ENCODE measurements at regions not wholly inside any gene's neighbourhood (a gene's known extent, or its start where the extent isn't known, plus 50 kb on each side); places are given as distances from the start of the nearest gene placed in this dataset.

DNA sequence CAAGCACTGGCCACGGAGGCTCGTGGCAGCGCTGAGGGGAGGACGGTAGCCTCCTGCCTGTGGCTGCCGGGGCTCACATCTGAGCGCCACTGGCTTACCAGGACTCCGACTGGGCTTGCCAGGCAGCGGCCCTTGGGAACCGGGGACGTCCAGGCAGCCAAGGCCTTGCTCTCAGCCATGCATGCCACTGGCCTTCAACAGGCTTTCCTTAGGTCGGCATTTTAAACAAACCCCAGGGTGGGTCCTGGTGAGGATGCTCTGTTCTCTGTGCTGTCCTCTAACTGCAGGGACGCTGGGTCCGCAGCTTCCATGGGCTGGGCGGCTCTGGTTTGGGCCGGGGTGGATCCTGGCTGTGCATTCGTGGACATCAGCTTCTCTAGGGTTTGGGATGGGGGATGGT lies 59.1 kb upstream of the BHLHE23 start:
- no peak for TF ChIP-seq CTCF (IDR thresholded peaks at IDR 0.05)
- no peaks in the 10 kb centered on the region for H3K4me1 ChIP-seq
- H3K27ac ChIP-seq: no peak overlapping the region
- no peaks in the 10 kb centered on the region for H3K9me3 ChIP-seq
- intact Hi-C loops (cut with DNase I): no loop called here
- H3K36me3 ChIP-seq (ENCODE audit: insufficient read depth in 1 of 2, low read depth in 1 of 2): no peaks in the 10 kb centered on the region
- WGBS, 3 donors: 75% methylated on average over 16 of the region's 16 CpGs
- DNase-seq (peak in 1 of 2 donors; percentile 31), ATAC-seq (no peak)
- H3K4me3 ChIP-seq: no peak overlapping the region
- peaks cover 0 to 81% (median 26%) of the 10 kb centered on the region in 3 donors for H3K27me3 ChIP-seq (ENCODE audit: insufficient read depth in 3 of 3, low read length in 2 of 3)

- Histone ChIP-seq H3K27ac (no peak overlapping the region), H3K27me3 (ENCODE audit: insufficient read depth in 3 of 3, low read length in 2 of 3) (peaks cover 0 to 81% (median 31%) of the 10 kb centered on the region in 3 donors), H3K4me3 (no peak overlapping the region), H3K4me1 (no peaks in the 10 kb centered on the region), H3K36me3 (ENCODE audit: insufficient read depth in 1 of 2, low read depth in 1 of 2) (no peaks in the 10 kb centered on the region), H3K9me3 (no peaks in the 10 kb centered on the region)
- TF ChIP-seq CTCF (IDR thresholded peaks at IDR 0.05): no peak
- intact Hi-C loops (cut with DNase I): no loop called here
- DNase-seq (peak in 1 of 2 donors; percentile 44), ATAC-seq (no peak)
- 57 to 67% (median 60%) methylated on average over 42 of the region's 42 CpGs for WGBS, 3 donors
These were observed 58.3 kb upstream of the BHLHE23 start for GRCh38 chr20:63064745-63065711.

DNA sequence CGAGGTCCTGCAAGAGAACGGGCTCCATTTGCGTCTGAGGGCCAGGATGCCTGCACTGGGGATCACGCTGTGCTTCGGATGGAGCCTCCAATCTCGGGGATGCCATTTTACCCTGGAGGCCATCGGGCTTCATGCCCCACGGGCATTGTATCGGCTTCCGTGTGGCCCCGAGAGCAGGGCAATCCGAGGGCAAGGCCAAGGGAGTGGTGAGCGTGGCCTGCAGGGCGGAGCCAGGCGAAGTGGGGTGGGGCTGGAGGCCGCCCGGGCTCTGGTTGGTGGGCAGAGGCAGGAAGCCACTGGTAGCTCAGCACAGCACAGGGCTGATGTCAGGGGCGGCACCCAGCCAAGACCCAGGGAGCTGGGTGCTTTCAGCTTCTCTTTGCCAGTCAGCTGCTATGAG lies 57.5 kb upstream of the BHLHE23 start:
- intact Hi-C loops (cut with DNase I): no loop called here
- Histone ChIP-seq H3K27ac (no peak overlapping the region), H3K4me3 (no peak overlapping the region), H3K9me3 (no peaks in the 10 kb centered on the region), H3K27me3 (ENCODE audit: insufficient read depth in 3 of 3, low read length in 2 of 3) (peaks cover 0 to 81% (median 35%) of the 10 kb centered on the region in 3 donors), H3K4me1 (no peaks in the 10 kb centered on the region), H3K36me3 (ENCODE audit: insufficient read depth in 1 of 2, low read depth in 1 of 2) (no peaks in the 10 kb centered on the region)
- DNase-seq: peak in 1 of 2 donors; percentile 43
- no peak for ATAC-seq
- no peak for TF ChIP-seq CTCF (IDR thresholded peaks at IDR 0.05)
- WGBS, 3 donors: 71 to 78% (median 73%) methylated on average over 17 to 18 of the region's 18 CpGs

- 76 to 81% (median 77%) methylated on average over 23 of the region's 23 CpGs for WGBS, 3 donors
- H3K4me3 ChIP-seq: no peak overlapping the region
- intact Hi-C loops (cut with DNase I): no loop called here
- DNase-seq (peak in 1 of 2 donors; percentile 7), ATAC-seq (no peak)
- no peaks in the 10 kb centered on the region for H3K4me1 ChIP-seq
- peaks cover 0 to 86% (median 39%) of the 10 kb centered on the region in 3 donors for H3K27me3 ChIP-seq (ENCODE audit: insufficient read depth in 3 of 3, low read length in 2 of 3)
- no peaks in the 10 kb centered on the region for H3K9me3 ChIP-seq
- H3K27ac ChIP-seq: no peak overlapping the region
- no peak for TF ChIP-seq CTCF (IDR thresholded peaks at IDR 0.05)
- H3K36me3 ChIP-seq (ENCODE audit: insufficient read depth in 1 of 2, low read depth in 1 of 2): no peaks in the 10 kb centered on the region
These were observed 55.7 kb upstream of the BHLHE23 start for GRCh38 chr20:63062188-63063140.
